ENCODE measurements at regions not wholly inside any gene's neighbourhood (a gene's known extent, or its start where the extent isn't known, plus 50 kb on each side); places are given as distances from the start of the nearest gene placed in this dataset.

- TF ChIP-seq ZNF274 (IDR thresholded peaks at IDR 0.05; ENCODE audit: low read depth, low read length) = no peak
- H3K4me3 ChIP-seq (ENCODE audit: low read length) = no peak overlapping the region
Observed at GRCh38 chrX:39472161-39472560, 625.6 kb downstream of the BCOR start.

DNA sequence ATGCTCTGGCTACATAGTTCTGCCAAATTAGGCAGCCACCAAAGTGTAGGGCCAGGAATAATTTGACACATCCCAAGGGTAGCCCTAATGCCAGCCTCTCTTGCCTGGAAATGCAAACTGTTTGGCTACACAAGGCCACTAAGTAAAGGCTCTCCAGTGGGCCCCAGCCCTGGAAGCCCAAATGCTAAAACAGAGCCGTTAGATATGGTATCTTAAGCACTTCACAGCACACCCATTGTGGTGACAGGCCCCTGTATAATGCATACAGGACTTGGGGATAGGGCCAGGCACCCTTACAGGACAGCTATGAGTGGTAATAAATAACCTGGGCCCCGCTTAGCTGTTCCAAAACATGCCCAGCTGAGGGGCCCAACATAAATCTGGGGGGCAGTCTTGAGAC is 623.9 kb downstream of the BCOR start:
- no peak for TF ChIP-seq ZNF274 (IDR thresholded peaks at IDR 0.05; ENCODE audit: low read depth, low read length)

GRCh38 chrX:39475372-39475771 is 622.4 kb downstream of the BCOR start:
- TF ChIP-seq ZNF274 (IDR thresholded peaks at IDR 0.05; ENCODE audit: low read depth, low read length) = no peak
- H3K4me3 ChIP-seq (ENCODE audit: low read length) = no peak overlapping the region

More for the DNA sequence above, 623.9 kb downstream of the BCOR start:
- no peak overlapping the region for H3K4me3 ChIP-seq (ENCODE audit: low read length)

- no peak overlapping the region for H3K4me3 ChIP-seq (ENCODE audit: low read length)
- TF ChIP-seq ZNF274 (IDR thresholded peaks at IDR 0.05; ENCODE audit: low read depth, low read length) = no peak
Observed at GRCh38 chrX:39476604-39477021, 621.1 kb downstream of the BCOR start.

GRCh38 chrX:39477031-39477761 is 620.6 kb downstream of the BCOR start:
- no peak overlapping the region for H3K4me3 ChIP-seq (ENCODE audit: low read length)
- TF ChIP-seq ZNF274 (IDR thresholded peaks at IDR 0.05; ENCODE audit: low read depth, low read length) = no peak

DNA sequence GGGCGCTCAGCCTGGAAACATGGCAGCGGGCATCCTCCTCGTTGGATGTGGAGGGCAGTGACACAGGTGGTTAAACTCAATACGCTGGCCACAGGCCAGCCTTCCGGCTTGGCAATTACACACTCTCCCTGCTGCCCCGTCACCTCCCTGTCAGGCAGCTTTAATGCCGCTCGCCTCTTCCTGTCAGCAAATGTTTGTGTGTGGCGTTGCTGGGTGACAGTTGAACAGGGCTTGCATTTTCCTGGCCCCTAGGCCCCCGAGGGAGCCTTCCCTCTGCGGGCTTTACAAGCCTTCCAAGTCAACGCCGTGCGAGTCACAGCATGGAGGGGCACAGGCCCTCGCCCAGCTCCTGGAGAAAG is 620.0 kb downstream of the BCOR start:
- TF ChIP-seq ZNF274 (IDR thresholded peaks at IDR 0.05; ENCODE audit: low read depth, low read length) = no peak
- no peak overlapping the region for H3K4me3 ChIP-seq (ENCODE audit: low read length)

GRCh38 chrX:39479856-39480255 is 617.9 kb downstream of the BCOR start:
- TF ChIP-seq ZNF274 (IDR thresholded peaks at IDR 0.05; ENCODE audit: low read depth, low read length) = no peak
- no peak overlapping the region for H3K4me3 ChIP-seq (ENCODE audit: low read length)

DNA sequence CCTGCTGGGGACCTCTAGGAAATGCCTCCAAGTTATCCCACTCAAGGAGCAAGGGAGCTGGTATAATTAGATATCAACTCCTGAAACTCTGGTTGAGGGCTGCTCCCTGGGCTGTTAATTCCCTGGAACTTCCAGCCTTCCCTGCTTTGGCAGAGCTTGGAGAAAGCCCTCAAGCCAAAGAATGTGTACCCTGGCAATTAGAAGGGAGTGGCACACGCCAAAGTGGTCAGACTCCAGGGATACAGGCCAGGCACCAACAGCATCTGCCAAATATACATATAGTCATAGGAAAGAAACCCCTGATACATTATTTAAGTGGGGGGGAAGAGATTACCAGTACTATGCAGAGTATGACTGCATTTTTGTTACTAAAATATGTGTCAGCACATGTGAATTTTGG is 616.8 kb downstream of the BCOR start:
- TF ChIP-seq ZNF274 (IDR thresholded peaks at IDR 0.05; ENCODE audit: low read depth, low read length) = no peak

GRCh38 chrX:39481621-39482020 is 616.1 kb downstream of the BCOR start:
- H3K4me3 ChIP-seq (ENCODE audit: low read length) = no peak overlapping the region
- TF ChIP-seq ZNF274 (IDR thresholded peaks at IDR 0.05; ENCODE audit: low read depth, low read length) = no peak

More for the DNA sequence above, 616.8 kb downstream of the BCOR start:
- no peak overlapping the region for H3K4me3 ChIP-seq (ENCODE audit: low read length)

GRCh38 chrX:39484159-39485068 is 613.3 kb downstream of the BCOR start:
- H3K4me3 ChIP-seq (ENCODE audit: low read length) = no peak overlapping the region
- TF ChIP-seq ZNF274 (IDR thresholded peaks at IDR 0.05; ENCODE audit: low read depth, low read length) = no peak

GRCh38 chrX:39487166-39487968 is 610.4 kb downstream of the BCOR start:
- H3K4me3 ChIP-seq (ENCODE audit: low read length) = no peak overlapping the region
- no peak for TF ChIP-seq ZNF274 (IDR thresholded peaks at IDR 0.05; ENCODE audit: low read depth, low read length)

GRCh38 chrX:39487969-39488330 is 609.8 kb downstream of the BCOR start:
- no peak for TF ChIP-seq ZNF274 (IDR thresholded peaks at IDR 0.05; ENCODE audit: low read depth, low read length)

GRCh38 chrX:39491548-39492297 is 606.0 kb downstream of the BCOR start:
- no peak for TF ChIP-seq ZNF274 (IDR thresholded peaks at IDR 0.05; ENCODE audit: low read depth, low read length)
- H3K4me3 ChIP-seq (ENCODE audit: low read length) = no peak overlapping the region

More at GRCh38 chrX:39487969-39488330, 609.8 kb downstream of the BCOR start:
- no peak overlapping the region for H3K4me3 ChIP-seq (ENCODE audit: low read length)
